Tongue (tissue), 1 donor: ENCODE measurements at regions not wholly inside any gene's neighbourhood (a gene's known extent, or its start where the extent isn't known, plus 50 kb on each side); places are given as distances from the start of the nearest gene placed in this dataset.

Source experiments
- DNase-seq: peaks from one replicate; pipeline ENCODE4 v3.0.0-alpha.2; 2015

- DNase-seq: peak; percentile 27
Measured at GRCh38 chr2:134124047-134124753, 129.7 kb upstream of the MGAT5 start.

- DNase-seq: no peak
Measured at GRCh38 chr2:134127496-134127895, 126.4 kb upstream of the MGAT5 start.

GRCh38 chr2:134128746-134129145 is 125.1 kb upstream of the MGAT5 start:
- no peak for DNase-seq

- DNase-seq: no peak
Measured at GRCh38 chr2:134129900-134130537, 123.9 kb upstream of the MGAT5 start.

- no peak for DNase-seq
Measured at GRCh38 chr2:134131681-134132489, 122.0 kb upstream of the MGAT5 start.

GRCh38 chr2:134132490-134132857 is 121.4 kb upstream of the MGAT5 start:
- DNase-seq: no peak

GRCh38 chr2:134133622-134134312 is 120.1 kb upstream of the MGAT5 start:
- no peak for DNase-seq

- DNase-seq: no peak
Measured at GRCh38 chr2:134134313-134134706, 119.6 kb upstream of the MGAT5 start.

- no peak for DNase-seq
Measured at GRCh38 chr2:134134827-134135226, 119.0 kb upstream of the MGAT5 start.

- DNase-seq: no peak
Measured at GRCh38 chr2:134135793-134136192, 118.1 kb upstream of the MGAT5 start.

- no peak for DNase-seq
Measured at GRCh38 chr2:134136731-134137130, 117.1 kb upstream of the MGAT5 start.

- DNase-seq: peak; percentile 44
Measured at GRCh38 chr2:134137182-134137611, 116.7 kb upstream of the MGAT5 start.

- no peak for DNase-seq
Measured at GRCh38 chr2:134138115-134138514, 115.8 kb upstream of the MGAT5 start.

GRCh38 chr2:134139611-134140010 is 114.3 kb upstream of the MGAT5 start:
- peak; percentile 60 for DNase-seq

- DNase-seq: peak; percentile 79
Measured at GRCh38 chr2:134140251-134140661, 113.6 kb upstream of the MGAT5 start.

GRCh38 chr2:134141598-134142340 is 112.1 kb upstream of the MGAT5 start:
- DNase-seq: no peak

- no peak for DNase-seq
Measured at GRCh38 chr2:134142341-134142738, 111.5 kb upstream of the MGAT5 start.

- no peak for DNase-seq
Measured at GRCh38 chr2:134142903-134143302, 111.0 kb upstream of the MGAT5 start.

- no peak for DNase-seq
Measured at GRCh38 chr2:134143568-134143967, 110.3 kb upstream of the MGAT5 start.

GRCh38 chr2:134144081-134144596 is 109.7 kb upstream of the MGAT5 start:
- no peak for DNase-seq

GRCh38 chr2:134144651-134145050 is 109.2 kb upstream of the MGAT5 start:
- DNase-seq: no peak

GRCh38 chr2:134145519-134145918 is 108.4 kb upstream of the MGAT5 start:
- no peak for DNase-seq
